Panc1 (cell line): ENCODE measurements at regions not wholly inside any gene's neighbourhood (a gene's known extent, or its start where the extent isn't known, plus 50 kb on each side); places are given as distances from the start of the nearest gene placed in this dataset.

Experiments used
- ATAC-seq: fragments of 200-7000 bp; cut with Tn5 transposase; 2 replicates; pipeline ENCODE4 v1.9.1; 2020; ENCODE audit warnings: mild to moderate bottlenecking, moderate library complexity
- BruUV-seq: library from RNA; stranded (reverse); fragments of 400-500 nt; replicated peaks from 2 replicates; lab custom pipeline; 2021; lab: Mats Ljungman, UMichigan
- CTCF ChIA-PET: fragments of 300-600 bp; sonication (Branson Sonifier 250); formaldehyde crosslinking; loops from one replicate; lab custom pipeline; 2022; ENCODE audit warnings: antibody characterized with exemption; lab: Charles Lee
- POLR2A ChIA-PET: fragments of 300-600 bp; sonication (Branson Sonifier 250); formaldehyde crosslinking; loops from one replicate; lab custom pipeline; 2022; ENCODE audit warnings: antibody characterized with exemption; lab: Charles Lee
- DNase-seq: peaks from one replicate; pipeline ENCODE4 v3.0.0-alpha.2; 2010; ENCODE audit warnings: low read depth, low spot score
- H3K27ac ChIP-seq: 2 replicates; pipeline ENCODE4 v1.5.1; 2011; ENCODE audit warnings: mild to moderate bottlenecking, low read length, inconsistent platforms
- H3K27me3 ChIP-seq: fragments of 200-500 bp; sonication (Bioruptor generic); 2 replicates; pipeline ENCODE4 v1.6.0; 2014; ENCODE audit warnings: low read length, inconsistent platforms; ENCODE audit not compliant: control insufficient read depth, insufficient read depth
- H3K36me3 ChIP-seq: fragments of 200-500 bp; sonication (Bioruptor generic); 2 replicates; pipeline ENCODE4 v1.5.1; 2014; ENCODE audit warnings: inconsistent platforms, mild to moderate bottlenecking, low read length, moderate library complexity; ENCODE audit not compliant: control insufficient read depth, insufficient read depth
- H3K4me1 ChIP-seq: 2 replicates; pipeline ENCODE4 v1.5.1; 2011; ENCODE audit warnings: inconsistent platforms, mild to moderate bottlenecking, low read length, moderate library complexity; ENCODE audit not compliant: control insufficient read depth, insufficient read depth
- H3K4me3 ChIP-seq, 2 experiments: 2 replicates each; pipeline ENCODE4 v1.5.1; 2011 to 2012; ENCODE audit warnings: low read depth in 2 of 2, low read length in 2 of 2, mild to moderate bottlenecking in 2 of 2, inconsistent platforms in 1 of 2, moderate library complexity in 1 of 2
- H3K9me3 ChIP-seq: fragments of 200-500 bp; sonication (Bioruptor generic); 2 replicates; pipeline ENCODE4 v1.5.1; 2014; ENCODE audit warnings: low read depth, mild to moderate bottlenecking, inconsistent platforms, low read length, moderate library complexity; ENCODE audit not compliant: control insufficient read depth, insufficient read depth
- CTCF ChIP-seq: fragments of 450-650 bp; IDR thresholded peaks from 2 replicates; pipeline ENCODE4 v1.5.1; 2017; ENCODE audit warnings: mild to moderate bottlenecking
- POLR2AphosphoS5 ChIP-seq: IDR thresholded peaks from 2 replicates; pipeline ENCODE4 v1.6.1; 2012; ENCODE audit warnings: mild to moderate bottlenecking, low read depth, low read length, moderate library complexity
- REST ChIP-seq, 2 experiments: IDR thresholded peaks; 2 replicates each; pipeline ENCODE4 v1.6.1; 2011 to 2012; ENCODE audit warnings: low read depth in 2 of 2, control low read depth in 1 of 2, low read length in 1 of 2, mild to moderate bottlenecking in 1 of 2, moderate library complexity in 1 of 2; ENCODE audit not compliant: insufficient read depth in 1 of 2
- SIN3A ChIP-seq: IDR thresholded peaks from 2 replicates; pipeline ENCODE4 v1.6.1; 2012; ENCODE audit warnings: low read depth, mild to moderate bottlenecking, low read length, moderate library complexity, borderline replicate concordance; ENCODE audit not compliant: insufficient read depth
- TCF7L2 ChIP-seq: IDR thresholded peaks from 2 replicates; pipeline ENCODE4 v1.6.1; 2011; ENCODE audit warnings: mild to moderate bottlenecking, low read depth, low read length, inconsistent platforms
- in situ Hi-C: cut with HindIII; loops from 2 replicates; pipeline ENCODE4 v1.10.0; 2016; ENCODE audit warnings: low sequenced_read_pairs, low pct_unique_long_range_greater_than_20kb
- intact Hi-C: fragments of 100-400 bp; cut with micrococcal nuclease; formaldehyde crosslinking; loops from one replicate; pipeline ENCODE4 v1.10.0; 2022; ENCODE audit not compliant: unreplicated experiment

DNA sequence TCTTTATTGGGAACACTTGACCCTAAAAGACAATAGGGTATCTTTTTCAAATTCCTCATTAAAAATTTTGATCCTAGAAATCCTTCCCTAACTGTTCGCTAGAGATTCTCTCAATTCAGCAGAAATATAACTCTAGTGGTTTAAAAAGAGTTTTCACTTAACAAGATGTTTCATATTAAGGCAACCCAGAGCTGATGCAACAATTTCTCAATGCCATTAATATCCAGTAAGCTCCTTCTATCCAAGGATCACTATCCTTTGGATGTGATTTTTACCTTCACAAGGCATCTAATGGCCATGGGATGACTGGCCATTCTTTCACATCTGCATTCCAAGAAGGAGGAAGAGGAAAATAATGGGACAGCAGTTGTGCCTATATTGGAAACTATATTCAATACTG, 183.4 kb downstream of the ANKRD50 start:
- ChIA-PET CTCF (no interaction called here), POLR2A (no interaction called here)
- intact Hi-C loops, result no loop called here

DNA sequence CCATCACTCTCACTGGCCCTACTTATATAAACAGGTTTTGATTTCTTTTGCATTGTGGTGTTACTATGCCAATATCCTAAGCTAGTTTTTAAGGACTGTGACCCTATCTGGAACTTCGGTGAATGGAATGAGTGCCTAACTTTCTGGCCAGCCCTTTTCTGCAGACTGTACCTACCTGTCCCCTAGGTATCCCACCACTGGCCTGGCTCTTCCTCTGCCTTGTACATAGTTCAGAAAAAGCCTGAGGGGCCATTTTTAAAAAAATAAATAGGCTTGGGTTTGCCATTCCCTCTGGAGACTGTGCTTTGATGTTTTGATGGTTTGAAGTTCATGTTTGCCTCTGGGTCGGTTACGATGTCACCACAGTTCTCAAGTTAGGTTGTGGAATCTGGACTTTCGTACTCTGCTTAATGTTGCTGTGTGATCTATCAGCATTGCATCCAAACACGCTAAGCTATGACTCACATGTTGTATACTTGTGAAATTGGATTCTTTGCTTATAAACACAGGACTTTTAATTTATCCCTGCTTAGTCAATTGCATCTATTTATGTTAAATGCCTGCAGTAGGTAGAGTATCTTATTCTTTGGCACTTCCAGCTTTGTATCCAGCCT, 182.0 kb downstream of the ANKRD50 start:
- in situ Hi-C loops, result no loop called here
- H3K36me3 ChIP-seq, result no peaks in the 10 kb centered on the region
- CTCF ChIA-PET, result no interaction called here
- no peak for TF ChIP-seq SIN3A
- no peak for TF ChIP-seq POLR2AphosphoS5
- H3K4me1 ChIP-seq, result no peaks in the 10 kb centered on the region
- intact Hi-C loops, result no loop called here
- DNase-seq, result no peak
- POLR2A ChIA-PET, result interaction anchor here (0.6 kb wide), 1 partner anchor 26 kb away, joined by 4 read pairs; no protein-coding TSS in a partner anchor
- H3K27ac ChIP-seq, result no peak overlapping the region
- ATAC-seq, result no peak
- H3K4me3 ChIP-seq, result no peak overlapping the region
- no TSS peak for BruUV-seq
- H3K9me3 ChIP-seq, result no peaks in the 10 kb centered on the region
- H3K27me3 ChIP-seq, result no peaks in the 10 kb centered on the region

More for the DNA sequence above, 183.4 kb downstream of the ANKRD50 start:
- no peaks in the 10 kb centered on the region for H3K9me3 ChIP-seq
- in situ Hi-C loops, result no loop called here
- no peak for ATAC-seq
- no peak for DNase-seq
- H3K36me3 ChIP-seq, result no peaks in the 10 kb centered on the region
- H3K27ac ChIP-seq, result no peak overlapping the region
- no peak for TF ChIP-seq POLR2AphosphoS5
- TF ChIP-seq REST (IDR thresholded peaks at IDR 0.05; ENCODE audit: insufficient read depth in 1 of 2, low read depth in 2 of 2, low read length in 1 of 2), result no peak
- no peak for TF ChIP-seq SIN3A
- TF ChIP-seq TCF7L2, result no peak
- TF ChIP-seq CTCF, result no peak
- no peaks in the 10 kb centered on the region for H3K27me3 ChIP-seq
- H3K4me1 ChIP-seq, result no peaks in the 10 kb centered on the region
- no TSS peak for BruUV-seq
- H3K4me3 ChIP-seq, result no peak overlapping the region

- TF ChIP-seq CTCF, result no peak
- no peak for TF ChIP-seq TCF7L2
- H3K4me1 ChIP-seq, result no peaks in the 10 kb centered on the region
- ATAC-seq (no peak), DNase-seq (no peak)
- ChIA-PET POLR2A (no interaction called here), CTCF (no interaction called here)
- H3K36me3 ChIP-seq, result no peaks in the 10 kb centered on the region
- no peak overlapping the region for H3K4me3 ChIP-seq
- H3K9me3 ChIP-seq, result no peaks in the 10 kb centered on the region
- in situ Hi-C loops, result no loop called here
- intact Hi-C loops, result no loop called here
- H3K27me3 ChIP-seq, result no peaks in the 10 kb centered on the region
- BruUV-seq, result no TSS peak
- H3K27ac ChIP-seq, result no peak overlapping the region
Measured at GRCh38 chr4:124534131-124534530, 178.4 kb downstream of the ANKRD50 start.
